BJ (cell line): ENCODE measurements at regions not wholly inside any gene's neighbourhood (a gene's known extent, or its start where the extent isn't known, plus 50 kb on each side); places are given as distances from the start of the nearest gene placed in this dataset.

Experiments used
- CTCF ChIA-PET: fragments of 350-600 bp; formaldehyde crosslinking; extraction: SDS; loops from one replicate; lab custom pipeline; 2021; ENCODE audit warnings: antibody characterized with exemption, inconsistent platforms; lab: Yijun Ruan, JAX
- POLR2A ChIA-PET: fragments of 300-600 bp; sonication (Branson Sonifier 250); formaldehyde crosslinking; extraction: SDS; loops from one replicate; lab custom pipeline; 2021; ENCODE audit warnings: antibody characterized with exemption; lab: Charles Lee
- DNase-seq: peaks from one replicate; pipeline ENCODE4 v3.0.0-alpha.2; 2011; ENCODE audit warnings: low read depth
- H3K27me3 ChIP-seq: 2 replicates; pipeline ENCODE4 v1.6.0; 2011; ENCODE audit warnings: low read length; ENCODE audit not compliant: control insufficient read depth, insufficient read depth
- H3K36me3 ChIP-seq: 2 replicates; pipeline ENCODE4 v1.5.1; 2011; ENCODE audit warnings: low read length; ENCODE audit not compliant: control insufficient read depth, insufficient read depth
- H3K4me3 ChIP-seq: 2 replicates; pipeline ENCODE4 v1.5.1; 2011; ENCODE audit warnings: low read depth, mild to moderate bottlenecking, control low read depth, low read length
- TF ChIP-seq, protein P1 (sequence below): IDR thresholded peaks from 2 replicates; pipeline ENCODE4 v1.5.1; 2011; ENCODE audit warnings: low read depth, mild to moderate bottlenecking, control low read depth, inconsistent platforms, low read length, moderate library complexity; ENCODE audit not compliant: insufficient read depth

DNA sequence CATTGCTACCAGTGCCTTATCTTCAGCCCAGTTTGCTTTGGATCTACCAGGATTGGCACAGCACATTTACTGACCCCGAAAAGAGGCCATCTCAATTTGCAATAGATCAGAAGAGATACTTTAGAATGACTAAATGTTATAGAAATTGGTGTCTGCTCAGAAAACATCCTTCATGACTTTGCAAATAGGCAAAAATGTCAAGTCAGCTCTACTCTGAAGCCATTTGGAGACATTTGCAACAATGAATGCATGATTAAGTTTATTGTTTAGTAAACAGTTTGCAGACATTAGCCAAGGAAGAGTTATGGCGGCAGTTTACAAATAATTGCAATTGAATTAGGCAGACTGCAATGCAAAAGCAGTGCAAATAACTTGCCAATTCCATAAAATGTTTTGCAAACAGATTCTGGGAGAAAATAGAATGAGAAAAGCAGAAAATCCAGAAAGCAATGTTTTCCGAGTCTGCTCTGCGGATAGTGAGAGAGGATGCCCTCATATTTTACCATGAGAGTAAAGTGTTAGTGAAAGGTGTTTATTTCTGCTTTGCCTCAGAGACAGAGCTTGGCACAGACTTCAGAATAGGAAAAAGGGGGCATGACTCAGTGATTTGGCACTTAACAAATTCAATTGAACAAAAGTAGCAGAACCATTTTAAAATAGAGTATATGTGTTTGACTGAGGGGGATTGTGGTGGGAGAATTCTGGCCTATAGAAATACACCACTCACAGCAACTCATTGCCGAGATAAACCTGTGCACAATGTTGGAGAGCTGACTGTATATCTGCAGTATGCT is 334.9 kb upstream of the NR2F2 start:
- no peak for DNase-seq
- Histone ChIP-seq H3K4me3 (no peak overlapping the region), H3K27me3 (no peaks in the 10 kb centered on the region), H3K36me3 (no peaks in the 10 kb centered on the region)
- ChIA-PET CTCF (interaction anchor here (0.9 kb wide), 1 partner anchor 22 kb away, joined by 3 read pairs; no protein-coding TSS in a partner anchor), POLR2A (no interaction called here)
- TF ChIP-seq, protein P1, sequence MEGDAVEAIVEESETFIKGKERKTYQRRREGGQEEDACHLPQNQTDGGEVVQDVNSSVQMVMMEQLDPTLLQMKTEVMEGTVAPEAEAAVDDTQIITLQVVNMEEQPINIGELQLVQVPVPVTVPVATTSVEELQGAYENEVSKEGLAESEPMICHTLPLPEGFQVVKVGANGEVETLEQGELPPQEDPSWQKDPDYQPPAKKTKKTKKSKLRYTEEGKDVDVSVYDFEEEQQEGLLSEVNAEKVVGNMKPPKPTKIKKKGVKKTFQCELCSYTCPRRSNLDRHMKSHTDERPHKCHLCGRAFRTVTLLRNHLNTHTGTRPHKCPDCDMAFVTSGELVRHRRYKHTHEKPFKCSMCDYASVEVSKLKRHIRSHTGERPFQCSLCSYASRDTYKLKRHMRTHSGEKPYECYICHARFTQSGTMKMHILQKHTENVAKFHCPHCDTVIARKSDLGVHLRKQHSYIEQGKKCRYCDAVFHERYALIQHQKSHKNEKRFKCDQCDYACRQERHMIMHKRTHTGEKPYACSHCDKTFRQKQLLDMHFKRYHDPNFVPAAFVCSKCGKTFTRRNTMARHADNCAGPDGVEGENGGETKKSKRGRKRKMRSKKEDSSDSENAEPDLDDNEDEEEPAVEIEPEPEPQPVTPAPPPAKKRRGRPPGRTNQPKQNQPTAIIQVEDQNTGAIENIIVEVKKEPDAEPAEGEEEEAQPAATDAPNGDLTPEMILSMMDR, result no peak

DNA sequence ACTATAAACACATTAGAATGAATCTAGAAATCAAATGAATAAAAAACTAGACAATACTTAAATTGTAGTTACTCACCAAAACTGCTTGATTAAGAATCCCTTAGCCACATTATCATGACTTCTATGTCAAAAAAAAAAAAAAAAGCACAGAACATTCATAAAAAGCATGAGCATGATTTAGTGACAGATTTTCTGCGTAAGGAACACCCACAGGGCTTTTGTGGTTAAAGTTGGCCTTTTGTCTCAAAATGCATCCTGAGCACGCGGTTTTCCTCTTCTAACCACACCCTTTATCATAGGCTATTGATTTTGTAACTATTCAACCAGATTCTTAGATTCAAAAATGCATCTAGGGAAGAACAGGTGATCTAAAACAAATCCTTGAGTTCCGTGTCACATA is 334.0 kb upstream of the NR2F2 start:
- DNase-seq, result no peak
- no peaks in the 10 kb centered on the region for H3K27me3 ChIP-seq
- H3K4me3 ChIP-seq, result no peak overlapping the region
- ChIA-PET POLR2A (no interaction called here), CTCF (interaction anchor here (0.9 kb wide), 1 partner anchor 23 kb away, joined by 3 read pairs; no protein-coding TSS in a partner anchor)
- no peaks in the 10 kb centered on the region for H3K36me3 ChIP-seq
- TF ChIP-seq, protein P1, result no peak

DNA sequence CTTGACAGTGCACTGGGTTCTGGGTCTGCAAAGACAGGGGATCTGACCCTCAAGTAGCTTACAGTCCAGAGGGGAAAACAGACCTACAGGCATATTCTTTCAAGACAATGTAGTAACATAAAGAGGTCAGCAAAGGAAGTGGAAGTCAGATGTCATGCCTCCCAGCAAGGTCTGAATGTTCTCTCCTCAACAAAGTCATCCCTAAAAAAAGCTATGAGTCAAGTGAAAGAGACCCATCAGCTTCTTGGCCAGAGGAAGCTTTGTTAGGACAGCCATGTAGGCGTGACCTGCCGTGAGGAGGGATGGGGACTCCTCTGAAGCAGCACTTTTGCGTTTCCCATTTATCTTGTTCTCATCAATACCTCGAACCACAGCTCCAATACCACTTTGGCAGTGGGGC is 331.6 kb upstream of the NR2F2 start:
- TF ChIP-seq, protein P1, result no peak
- no peaks in the 10 kb centered on the region for H3K27me3 ChIP-seq
- H3K4me3 ChIP-seq, result no peak overlapping the region
- POLR2A ChIA-PET, result no interaction called here
- H3K36me3 ChIP-seq, result no peaks in the 10 kb centered on the region
- no peak for DNase-seq
- CTCF ChIA-PET, result interaction anchor here (0.6 to 1.0 kb wide), 2 partner anchors 19 to 60 kb away, joined by 3 read pairs; no protein-coding TSS in a partner anchor

DNA sequence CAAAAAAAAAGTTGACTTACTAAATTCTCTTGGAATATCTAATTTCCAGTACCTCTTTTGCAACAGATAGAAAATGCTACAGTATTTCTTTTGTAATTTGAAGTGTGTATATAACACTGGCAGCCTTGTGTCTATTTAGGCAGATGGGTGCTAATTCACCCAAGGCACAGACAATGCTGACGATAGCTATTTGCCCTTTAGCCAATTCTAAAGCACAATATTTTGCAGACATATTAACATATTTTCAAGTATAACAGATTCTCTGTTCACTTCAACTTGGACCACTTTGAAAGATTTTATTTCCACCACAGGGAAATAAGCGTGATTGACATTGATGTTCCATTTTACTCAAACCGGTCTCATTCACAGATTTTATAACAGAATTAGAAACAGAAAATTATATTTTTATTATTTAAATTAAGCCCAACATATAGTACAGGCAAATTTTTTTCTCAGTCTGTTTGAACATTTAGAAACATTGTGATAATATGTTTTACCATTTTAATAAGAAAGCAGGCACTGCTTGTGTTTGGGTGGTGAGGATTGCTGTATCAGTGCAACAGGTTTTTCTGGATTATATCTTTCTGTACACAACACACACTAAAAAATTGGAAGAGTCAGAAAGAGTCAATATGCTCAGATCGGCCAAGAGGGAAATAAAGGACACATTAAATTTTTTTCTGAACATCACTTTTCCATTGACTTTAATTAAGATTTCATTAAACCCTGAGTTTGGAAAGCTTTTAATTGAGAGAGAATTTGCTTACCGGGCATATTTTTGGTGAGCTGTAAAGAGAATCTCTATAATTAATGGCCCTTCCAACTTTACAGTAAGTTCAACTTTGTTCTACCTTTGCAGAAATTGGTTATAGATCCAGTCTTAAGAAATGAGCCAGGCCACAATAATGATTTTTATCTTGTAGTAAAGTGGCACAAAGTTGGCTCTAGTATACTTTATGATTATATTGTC is 327.3 kb upstream of the NR2F2 start:
- H3K4me3 ChIP-seq, result no peak overlapping the region
- TF ChIP-seq, protein P1, result no peak
- H3K27me3 ChIP-seq, result no peaks in the 10 kb centered on the region
- H3K36me3 ChIP-seq, result no peaks in the 10 kb centered on the region
- ChIA-PET CTCF (interaction anchor here (0.5 to 1.1 kb wide), 2 partner anchors 12 to 94 kb away, joined by 3 to 4 read pairs; no protein-coding TSS in a partner anchor), POLR2A (no interaction called here)
- DNase-seq, result no peak

DNA sequence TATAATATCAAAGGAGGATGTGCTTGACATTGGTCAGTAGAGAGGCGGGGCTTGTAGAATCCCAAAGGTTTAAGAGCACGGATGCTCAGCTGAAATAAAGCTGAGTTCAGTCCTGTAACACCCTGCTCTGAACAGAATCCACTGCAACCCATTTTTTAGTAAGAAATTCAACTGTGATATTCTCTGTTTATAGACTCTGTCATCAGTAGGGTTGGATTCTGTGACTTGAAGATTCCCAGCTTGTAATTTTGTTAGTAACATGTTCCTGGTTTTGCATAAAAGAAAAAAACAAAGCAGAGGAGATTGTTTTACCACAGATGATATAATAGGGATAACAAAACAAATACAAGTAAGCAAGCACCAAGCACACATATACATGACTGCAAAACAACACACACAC is 324.6 kb upstream of the NR2F2 start:
- TF ChIP-seq, protein P1, result no peak
- POLR2A ChIA-PET, result no interaction called here
- CTCF ChIA-PET, result interaction anchor here (0.7 kb wide), 1 partner anchor 32 kb away, joined by 3 read pairs; no protein-coding TSS in a partner anchor
- DNase-seq, result no peak
- H3K36me3 ChIP-seq, result no peaks in the 10 kb centered on the region
- H3K4me3 ChIP-seq, result no peak overlapping the region
- H3K27me3 ChIP-seq, result no peaks in the 10 kb centered on the region
